HG03439 (cell line): ENCODE measurements at regions not wholly inside any gene's neighbourhood (a gene's known extent, or its start where the extent isn't known, plus 50 kb on each side); places are given as distances from the start of the nearest gene placed in this dataset.

ENCODE experiments used
- ATAC-seq: cut with Tn5 transposase; IDR thresholded peaks from one replicate; pipeline ENCODE4 v1.9.1; 2021; ENCODE audit warnings: mild to moderate bottlenecking, moderate library complexity; ENCODE audit not compliant: unreplicated experiment

DNA sequence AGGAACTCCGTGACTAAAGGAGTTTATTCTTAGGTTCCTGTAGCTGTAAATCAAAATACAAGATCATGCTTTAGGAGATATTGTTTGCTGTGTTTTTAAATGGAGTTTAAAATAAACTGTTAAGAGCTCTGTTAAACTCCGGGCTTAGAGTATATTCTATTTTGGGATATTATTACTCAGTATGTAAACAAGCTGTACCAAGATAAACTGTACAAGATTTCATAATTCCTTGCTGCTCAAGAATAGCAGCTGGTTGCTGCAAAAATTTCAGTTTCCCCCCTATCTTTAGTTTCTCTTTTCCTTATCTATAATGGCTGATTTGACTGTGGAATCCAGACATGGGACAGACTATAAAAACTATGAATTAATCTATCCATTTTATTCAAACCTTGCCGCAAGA is 215.7 kb downstream of the HTR7 start:
- ATAC-seq: no peak

DNA sequence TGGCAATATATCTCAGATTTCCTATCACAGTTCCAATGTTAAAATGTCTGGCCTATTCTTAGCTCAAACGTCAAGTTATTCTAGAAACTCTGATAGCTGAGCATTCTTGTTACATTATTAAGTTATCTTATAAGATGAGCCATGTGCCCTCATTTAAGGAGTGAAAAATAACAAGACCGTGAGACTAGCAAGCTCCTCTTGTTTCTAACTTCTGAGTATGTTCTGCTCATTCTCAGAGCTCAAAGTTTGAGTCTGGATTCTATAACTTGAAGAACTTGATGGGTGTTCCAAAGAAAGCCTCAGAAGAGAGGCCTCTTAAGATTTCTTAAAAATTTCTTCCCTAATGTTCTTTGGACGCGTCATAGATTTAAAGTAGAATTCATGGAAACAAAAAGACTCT is 215.2 kb downstream of the HTR7 start:
- no peak for ATAC-seq

DNA sequence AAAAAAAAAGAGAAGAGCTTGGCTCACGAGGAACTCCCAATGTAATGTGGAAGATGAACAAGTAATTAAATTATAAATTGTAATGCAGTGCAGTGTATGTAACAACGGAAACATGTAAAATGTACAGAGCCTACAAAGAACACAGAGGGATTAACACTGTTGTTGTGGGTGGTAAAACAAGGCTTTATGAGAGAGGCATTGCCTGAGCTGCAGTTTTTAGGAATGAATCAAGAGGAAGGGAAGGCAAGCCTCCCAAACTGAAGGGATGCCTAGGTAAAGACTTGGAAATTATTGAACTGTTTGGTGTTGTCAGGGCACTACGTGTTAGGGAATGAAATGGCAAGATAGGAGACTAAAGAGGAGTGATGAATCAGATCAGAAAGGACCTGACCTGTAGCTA is 213.7 kb downstream of the HTR7 start:
- no peak for ATAC-seq

DNA sequence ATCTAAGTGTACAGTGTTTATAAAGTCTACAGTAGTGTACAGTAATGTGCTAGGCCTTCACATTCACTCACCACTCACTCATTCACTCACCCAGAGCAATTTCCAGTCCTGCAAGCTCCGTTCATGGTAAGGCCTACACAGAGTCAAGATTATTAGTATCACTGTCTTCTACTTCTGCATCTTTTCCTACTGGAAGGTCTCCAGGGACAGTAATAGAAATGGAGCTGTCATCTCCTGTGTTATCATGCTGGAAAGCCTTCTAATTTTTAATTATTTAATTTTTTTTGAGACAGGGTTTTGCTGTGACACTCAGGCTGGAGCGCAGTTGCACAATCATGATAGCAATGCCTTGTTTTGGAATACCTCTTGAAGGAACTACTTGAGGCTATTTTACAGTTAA is 207.0 kb downstream of the HTR7 start:
- ATAC-seq: no peak

DNA sequence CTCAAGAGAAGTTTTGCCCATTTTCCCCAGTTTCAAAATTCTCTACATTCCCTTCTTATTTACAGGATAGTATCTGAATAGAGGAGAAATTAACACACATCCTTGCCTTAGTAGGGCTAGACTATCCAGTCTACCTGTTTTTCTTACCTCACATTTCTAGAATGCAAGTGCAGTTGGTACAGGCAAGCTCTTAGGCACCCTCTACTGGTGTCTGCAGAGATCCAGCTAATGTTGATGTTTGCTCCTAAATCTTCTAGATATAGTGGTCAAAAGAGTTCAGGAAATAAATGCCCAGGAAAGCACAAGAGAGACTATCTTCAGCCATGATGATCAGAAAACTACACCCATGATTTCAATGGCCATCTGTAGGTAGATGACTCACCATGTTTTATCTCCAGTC is 205.3 kb downstream of the HTR7 start:
- ATAC-seq: no peak

DNA sequence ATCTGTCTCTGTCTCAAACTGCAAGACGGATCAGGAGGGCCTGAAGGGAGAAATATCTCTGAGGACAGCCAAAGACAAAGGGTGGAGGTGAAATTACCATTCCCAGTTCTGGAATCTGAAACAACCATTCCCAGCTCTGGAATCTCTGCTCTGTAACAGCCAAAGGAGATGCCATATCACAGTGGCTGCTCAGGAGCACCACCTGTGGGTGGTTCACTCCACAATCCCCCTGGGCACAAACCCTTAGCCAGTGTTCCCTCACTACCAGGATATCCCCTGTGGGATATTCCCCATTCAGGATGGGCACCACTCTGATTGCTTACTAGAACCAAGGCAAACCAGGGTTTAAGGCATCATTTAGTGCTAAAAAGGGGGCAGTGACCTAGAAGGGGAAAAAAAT is 199.0 kb downstream of the HTR7 start:
- ATAC-seq: no peak

DNA sequence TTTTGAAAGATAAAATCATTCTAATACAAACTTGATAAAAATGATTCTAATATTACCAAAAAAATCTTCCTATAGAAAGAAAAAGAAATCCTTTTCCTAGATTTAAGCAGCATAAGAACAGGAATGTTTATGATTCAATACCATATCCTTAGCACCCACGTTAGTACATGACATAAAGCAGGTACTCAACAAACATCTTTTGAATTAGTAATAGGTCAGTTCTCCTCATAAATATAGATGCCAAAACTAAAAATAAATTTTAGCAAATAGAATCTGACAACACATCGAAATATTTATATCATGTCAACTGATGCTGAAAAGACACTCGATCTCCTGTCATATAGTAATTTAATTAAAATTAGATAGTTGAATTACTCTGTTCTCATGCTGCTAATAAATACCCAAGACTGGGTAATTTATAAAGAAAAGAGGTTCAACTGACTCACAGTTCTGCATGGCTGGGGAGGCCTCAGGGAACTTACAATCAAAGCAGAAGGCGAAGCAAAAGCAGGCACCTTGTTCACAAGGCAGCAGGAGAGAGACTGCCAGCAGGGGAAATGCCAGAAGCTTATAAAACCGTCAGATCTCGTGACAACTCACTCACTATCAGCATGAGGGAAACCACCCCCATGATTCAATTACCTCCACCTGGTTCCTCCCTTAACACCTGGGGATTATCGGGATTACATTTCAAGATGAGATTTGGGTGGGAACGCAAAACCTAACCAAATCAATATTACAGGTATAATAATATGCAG is 191.8 kb downstream of the HTR7 start:
- ATAC-seq: no peak

DNA sequence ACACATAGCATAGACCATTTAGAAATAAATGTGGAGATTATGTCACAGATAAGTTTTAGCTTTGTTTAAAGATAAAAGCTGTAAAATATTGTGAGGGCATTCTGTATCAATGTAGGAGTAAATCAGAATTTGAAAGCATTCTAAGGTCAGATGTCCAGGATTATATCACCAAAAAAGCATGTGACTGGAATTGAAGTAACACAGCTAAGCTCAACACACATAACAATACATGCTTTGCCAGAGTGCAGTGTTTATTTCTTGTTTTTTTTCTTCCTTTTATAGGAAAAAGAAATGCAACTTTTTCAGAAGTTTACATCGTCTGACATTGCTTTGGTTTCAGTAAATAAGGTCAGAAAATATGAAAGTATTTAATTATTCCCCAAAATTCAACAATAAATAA is 183.4 kb downstream of the HTR7 start:
- no peak for ATAC-seq

DNA sequence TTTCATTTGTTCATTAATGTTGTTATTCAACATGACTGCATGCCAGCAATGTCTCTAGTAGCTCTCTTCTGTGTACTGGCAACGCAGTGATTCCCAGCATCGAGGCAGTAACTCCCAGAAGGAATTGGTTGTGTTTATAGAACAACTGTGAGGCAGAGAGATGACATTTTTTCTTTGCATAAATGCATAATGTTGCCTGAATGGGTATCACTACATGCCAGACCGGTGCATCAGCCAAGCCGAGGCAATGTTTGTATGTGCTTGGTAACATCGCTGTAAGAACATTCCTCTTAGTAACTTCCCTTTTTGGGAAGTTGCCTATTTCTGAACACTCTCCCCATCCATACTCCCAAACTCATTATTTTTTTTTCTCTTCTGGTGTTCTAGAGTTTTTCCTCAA is 182.9 kb downstream of the HTR7 start:
- ATAC-seq: no peak

DNA sequence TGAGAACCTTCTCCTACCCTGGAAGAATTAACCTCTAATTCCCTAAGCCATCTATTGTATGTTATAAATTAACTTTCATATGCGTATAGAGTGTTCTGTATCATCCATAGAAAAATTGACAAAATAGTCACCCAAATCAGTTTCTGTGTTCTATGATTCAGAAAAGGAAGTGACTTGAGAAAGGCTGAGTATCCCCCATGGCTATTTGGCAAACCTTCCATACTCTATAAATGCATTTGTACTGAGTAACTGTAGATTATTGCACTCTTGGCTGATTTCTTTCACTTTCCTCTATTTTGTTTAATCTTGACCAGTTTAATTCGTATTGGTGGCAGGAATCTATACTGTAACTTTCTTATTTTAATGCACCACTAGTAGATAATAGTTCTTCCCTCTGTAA is 182.2 kb downstream of the HTR7 start:
- no peak for ATAC-seq
